H54 (cell line): ENCODE measurements at regions not wholly inside any gene's neighbourhood (a gene's known extent, or its start where the extent isn't known, plus 50 kb on each side); places are given as distances from the start of the nearest gene placed in this dataset.

Experiments used
- DNase-seq: peaks from one replicate; pipeline ENCODE4 v3.0.0; 2011; ENCODE audit warnings: low spot score, mixed read lengths; ENCODE audit not compliant: insufficient read length
- FAIRE-seq: peaks from 3 replicates; lab custom pipeline; 2011; peaks lifted over from hg19 to GRCh38; lab: Jason Lieb, UNC
- POLR2A ChIP-seq: IDR thresholded peaks from 2 replicates; pipeline ENCODE4 v1.6.1; 2011; ENCODE audit warnings: low read depth, mild to moderate bottlenecking, low read length

DNA sequence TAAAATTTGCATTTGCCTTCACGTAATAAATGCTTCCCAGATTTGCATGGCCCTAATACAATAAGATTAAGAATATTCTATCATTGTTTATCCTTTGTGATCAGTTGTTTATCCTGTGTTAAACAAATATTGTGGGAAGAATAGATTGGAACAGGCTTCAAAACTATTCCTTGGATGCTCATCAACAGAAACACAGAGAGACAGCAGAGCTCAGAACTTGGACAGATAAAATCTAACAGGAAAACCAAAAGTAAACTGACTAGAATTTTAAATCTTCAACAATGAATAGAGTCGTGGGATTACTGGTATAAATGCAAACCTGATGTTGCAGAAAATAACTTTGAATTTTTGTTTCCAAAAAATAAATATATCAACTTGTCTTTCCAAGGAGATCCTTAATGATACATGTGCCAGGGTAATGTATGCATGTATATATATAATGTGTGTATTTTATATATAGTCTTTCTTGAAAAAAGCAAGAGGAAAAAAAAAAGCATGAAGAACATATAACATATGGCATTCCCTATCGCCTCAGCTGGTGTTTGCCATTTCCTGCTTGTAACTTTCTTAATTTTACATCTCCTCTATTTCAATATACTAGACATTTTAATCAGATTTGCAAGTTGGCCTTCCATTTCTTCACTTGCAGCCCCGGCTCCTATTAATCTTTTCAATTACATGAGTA lies 59.9 kb upstream of the TANK start:
- FAIRE-seq (no peak), DNase-seq (no peak)
- no peak for TF ChIP-seq POLR2A

GRCh38 chr2:161101406-161101805 lies 58.8 kb upstream of the TANK start:
- TF ChIP-seq POLR2A, result no peak
- FAIRE-seq, result no peak
- DNase-seq, result no peak

GRCh38 chr2:161102770-161103450 lies 57.3 kb upstream of the TANK start:
- FAIRE-seq (peak; percentile 6), DNase-seq (no peak)
- no peak for TF ChIP-seq POLR2A

- FAIRE-seq (no peak), DNase-seq (no peak)
- TF ChIP-seq POLR2A, result no peak
Observed at GRCh38 chr2:161103451-161103831, 56.8 kb upstream of the TANK start.

DNA sequence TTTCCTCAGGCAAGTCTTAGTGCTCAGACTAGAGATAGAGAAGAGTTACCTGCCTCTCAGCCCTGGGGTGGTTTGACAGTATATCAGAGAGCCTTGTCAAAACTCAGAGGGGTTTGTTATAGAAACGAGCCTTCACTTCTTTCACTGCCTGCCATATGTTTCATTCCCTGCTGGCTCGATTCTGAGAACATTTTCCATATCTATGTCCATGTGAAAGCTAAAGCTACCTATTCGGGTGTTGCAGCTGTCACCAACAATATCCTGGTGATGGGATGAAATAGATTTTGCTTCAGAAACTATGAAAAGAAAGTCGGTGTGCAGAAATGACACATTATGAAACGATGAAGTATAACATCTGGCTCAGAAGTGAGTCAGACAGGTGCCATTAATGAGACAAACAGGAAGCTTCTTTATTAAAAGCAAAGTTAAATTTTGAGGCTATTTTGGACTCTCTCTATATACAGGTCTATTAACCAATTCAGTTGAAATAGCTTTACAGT lies 56.1 kb upstream of the TANK start:
- no peak for FAIRE-seq
- TF ChIP-seq POLR2A, result no peak
- DNase-seq, result no peak

GRCh38 chr2:161107265-161107664 lies 53.0 kb upstream of the TANK start:
- DNase-seq, result no peak
- FAIRE-seq, result peak; percentile 33
- TF ChIP-seq POLR2A, result no peak
